ENCODE measurements at regions not wholly inside any gene's neighbourhood (a gene's known extent, or its start where the extent isn't known, plus 50 kb on each side); places are given as distances from the start of the nearest gene placed in this dataset.
"Not testable (repeated sequence)": the region's sequence is repeated elsewhere in the genome, so short reads cannot be mapped to it uniquely, and the experiment has no call there.

DNA sequence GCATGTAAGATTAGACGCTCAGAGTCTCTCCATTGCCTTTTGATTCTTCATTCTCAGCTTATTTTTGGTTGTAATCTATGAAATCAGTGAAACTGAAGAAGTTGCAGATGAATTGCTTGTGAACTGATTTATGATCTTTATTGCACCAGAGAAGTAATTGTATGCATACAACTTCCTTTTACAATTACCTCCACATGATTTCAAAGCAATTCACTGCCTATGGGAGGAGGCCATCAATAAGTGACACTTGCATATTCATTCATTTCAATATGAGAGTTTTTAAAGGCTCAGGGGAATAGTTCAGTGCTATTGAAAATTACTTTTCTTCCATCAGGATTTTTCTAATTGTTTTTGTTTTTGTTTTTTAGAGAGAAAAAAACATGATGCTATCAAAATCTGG is 222.3 kb downstream of the NKX6-1 start:
- no peak for DNase-seq

DNA sequence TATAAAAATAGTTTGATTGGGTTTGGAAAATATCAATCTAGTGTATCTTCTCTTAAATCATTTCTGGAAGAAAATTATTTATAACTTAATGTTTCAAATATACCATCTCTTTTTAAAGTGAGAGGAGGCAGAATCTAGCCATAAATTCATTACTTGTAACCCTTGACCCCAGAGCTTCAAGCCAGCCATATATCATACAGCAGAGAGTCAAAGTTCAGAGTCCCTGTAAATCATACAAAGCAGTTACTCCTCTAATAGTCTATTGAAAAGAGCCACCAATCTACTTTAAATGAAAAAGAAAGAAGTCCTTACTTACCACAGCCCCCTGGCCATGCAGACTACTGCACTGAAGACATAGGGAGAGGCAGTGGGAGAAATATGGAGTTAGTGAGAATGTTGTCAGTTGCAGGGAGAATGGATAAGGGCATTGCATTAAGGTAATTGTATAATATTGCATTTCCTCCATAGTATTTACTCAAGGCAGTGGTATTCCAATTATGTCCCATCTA is 229.5 kb downstream of the NKX6-1 start:
- no peak for DNase-seq

DNA sequence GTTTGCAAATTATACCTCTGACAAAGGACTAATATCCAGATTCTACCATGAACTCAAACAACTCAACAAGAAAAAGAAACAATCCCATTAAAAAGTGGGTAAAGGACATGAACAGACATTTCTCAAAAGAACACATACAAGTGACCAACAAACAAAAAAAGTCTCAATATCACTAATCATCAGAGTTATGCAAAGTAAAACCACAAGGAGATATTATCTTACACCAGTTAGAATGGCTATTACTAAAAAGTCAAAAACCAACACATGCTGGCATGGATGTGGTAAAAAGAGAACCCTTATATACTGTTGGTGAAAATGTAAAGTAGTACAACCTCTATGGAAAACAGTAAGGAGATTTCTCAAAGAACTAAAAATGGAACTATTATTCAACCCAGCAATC is 234.4 kb downstream of the NKX6-1 start:
- DNase-seq, result no peak

DNA sequence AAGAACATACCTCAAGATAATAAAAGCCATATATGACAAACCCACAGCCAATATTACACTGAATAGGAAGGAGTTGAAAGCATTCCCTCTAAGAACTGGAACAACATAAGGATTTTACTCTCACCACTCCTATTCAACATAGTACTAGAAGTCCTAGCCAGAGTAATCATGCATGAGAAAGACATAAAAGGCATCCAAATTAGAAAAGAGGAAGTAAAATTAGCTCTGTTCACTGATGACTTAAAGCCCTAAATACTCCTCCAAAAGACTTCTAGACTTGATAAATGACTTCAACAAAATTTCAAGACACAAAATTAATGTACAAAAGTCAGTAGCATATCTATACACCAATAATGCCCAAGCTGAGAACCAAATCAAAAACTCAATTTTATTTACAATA is 235.7 kb downstream of the NKX6-1 start:
- DNase-seq, result no peak

DNA sequence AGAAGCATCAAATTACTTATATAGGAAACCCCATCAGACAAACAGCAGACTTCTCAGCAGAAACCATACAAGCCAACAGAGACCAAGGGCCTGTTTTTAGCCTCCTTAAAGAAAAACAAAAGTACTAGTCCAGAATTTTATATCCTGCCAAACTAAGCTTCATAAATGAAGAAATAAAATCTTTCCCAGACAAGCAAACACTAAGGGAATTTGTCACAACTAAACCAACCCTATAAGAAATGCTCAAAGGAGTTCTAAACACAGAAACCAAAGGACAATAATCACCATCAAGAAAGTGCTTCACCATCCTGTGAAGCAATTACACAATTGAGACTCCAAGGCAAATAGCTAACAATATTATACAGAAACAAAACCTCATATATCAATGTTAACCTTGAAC is 238.6 kb downstream of the NKX6-1 start:
- no peak for DNase-seq

DNA sequence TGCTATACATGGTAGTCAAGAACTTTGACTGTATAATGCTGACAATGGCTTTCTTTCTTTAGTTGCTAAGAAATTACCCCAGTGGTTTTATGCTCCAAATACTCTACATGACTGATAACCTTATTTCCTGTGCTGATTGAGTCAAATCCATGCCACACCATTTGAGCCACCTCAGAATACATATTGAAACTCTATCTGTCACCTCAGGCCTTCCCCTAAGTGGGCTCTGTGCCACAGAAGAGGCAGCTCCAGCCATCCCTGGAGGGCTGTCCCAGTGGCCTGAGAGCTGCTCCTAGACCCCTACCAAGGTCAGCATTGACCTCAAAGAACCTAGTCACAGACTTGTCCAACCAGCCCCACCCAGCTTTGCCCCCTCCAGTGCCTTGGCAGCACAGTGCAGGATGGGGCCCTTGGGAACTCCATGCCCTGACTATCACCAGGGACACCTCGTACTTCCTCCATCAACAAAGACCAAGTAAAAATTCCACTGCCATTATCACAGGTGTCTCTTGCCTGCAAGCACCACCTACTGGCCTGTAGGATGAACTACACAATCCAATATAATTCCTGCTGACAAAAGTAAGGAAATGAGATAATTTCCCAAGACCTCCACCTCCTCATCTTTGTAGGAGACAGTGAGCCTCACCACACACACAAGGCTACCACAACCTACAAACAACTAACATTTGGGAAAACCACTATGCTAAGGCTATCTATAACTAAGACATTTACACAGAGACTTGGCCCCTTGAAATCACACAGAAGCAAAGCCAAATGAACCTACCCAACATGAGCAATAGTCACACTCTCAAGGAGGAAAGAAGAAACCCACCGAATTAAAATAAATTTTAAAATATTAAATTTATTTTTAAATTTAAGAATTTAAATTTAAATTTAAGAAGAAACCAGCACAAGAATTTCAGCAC is 239.9 kb downstream of the NKX6-1 start:
- peak; percentile 21 for DNase-seq

DNA sequence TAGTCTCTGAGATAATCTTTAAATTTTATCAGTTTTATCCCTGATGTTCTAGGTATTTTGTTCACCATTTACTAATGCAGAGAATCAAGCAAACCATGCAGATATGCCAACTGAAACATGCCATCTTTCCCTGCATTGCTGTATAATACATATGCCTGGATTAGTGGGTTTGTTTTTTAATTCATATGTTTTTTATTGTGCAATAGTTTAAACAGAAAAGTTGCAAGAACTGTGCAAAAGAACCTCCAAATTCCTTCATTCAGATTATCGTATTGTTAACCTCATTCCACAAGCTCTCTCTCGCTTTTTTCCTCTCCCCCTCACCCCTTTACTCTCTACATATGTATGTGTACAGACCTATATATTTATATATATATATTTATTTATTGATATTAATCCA is 244.6 kb downstream of the NKX6-1 start:
- DNase-seq, result no peak

DNA sequence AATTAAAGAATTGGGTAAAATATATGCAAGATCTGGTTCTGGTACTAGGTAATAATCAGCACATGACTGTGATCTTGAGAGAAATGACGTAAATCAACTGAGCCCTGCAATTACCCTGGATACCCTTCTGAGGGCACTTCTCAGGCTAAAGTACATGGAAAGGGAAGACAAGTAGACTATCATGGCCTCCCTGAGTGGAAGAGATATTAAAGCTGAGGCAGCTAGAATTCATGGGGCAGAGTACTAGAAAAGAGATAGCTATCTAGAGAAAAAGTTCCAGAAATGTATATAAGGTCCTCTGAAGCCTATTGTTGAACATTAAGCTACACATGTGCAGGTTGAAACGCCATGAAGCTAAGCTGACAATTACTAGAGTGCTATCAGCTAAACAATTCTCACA is 249.6 kb downstream of the NKX6-1 start:
- DNase-seq, result no peak

DNA sequence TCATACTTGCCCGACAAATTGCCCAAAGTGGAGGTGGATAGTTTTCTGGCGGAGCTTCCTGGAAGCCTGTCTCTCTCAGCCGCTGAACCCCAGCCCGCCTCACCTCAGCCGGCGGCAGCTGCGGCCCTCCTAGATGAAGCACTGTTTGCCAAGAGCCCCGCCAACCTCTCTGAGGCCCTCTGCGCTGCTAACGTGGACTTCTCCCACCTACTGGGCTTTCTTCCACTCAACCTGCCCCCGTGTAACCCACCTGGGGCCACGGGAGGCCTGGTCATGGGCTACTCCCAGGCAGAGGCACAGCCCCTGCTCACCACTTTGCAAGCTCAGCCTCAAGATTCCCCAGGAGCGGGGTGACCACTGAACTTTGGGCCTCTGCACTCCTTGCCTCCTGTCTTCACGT is 254.1 kb downstream of the NKX6-1 start:
- DNase-seq, result not testable (repeated sequence)

DNA sequence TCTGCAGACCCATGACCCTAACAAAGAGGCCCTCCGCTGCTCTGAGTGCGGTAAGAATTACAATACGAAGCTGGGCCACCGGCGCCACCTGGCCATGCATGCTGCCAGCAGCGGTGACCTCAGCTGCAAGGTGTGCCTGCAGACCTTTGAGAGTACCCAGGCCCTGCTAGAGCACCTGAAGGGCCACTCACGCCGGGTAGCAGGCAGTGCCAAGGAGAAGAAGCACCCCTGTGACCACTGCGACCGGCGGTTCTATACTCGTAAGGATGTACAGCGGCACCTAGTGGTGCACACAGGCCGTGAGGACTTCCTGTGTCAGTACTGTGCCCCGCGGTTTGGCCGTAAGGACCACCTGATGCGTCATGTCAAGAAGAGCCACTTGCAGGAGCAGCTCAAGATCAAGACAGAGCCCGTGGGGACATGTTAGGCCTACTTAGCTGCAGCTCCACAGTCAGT is 254.7 kb downstream of the NKX6-1 start:
- DNase-seq, result not testable (repeated sequence)

DNA sequence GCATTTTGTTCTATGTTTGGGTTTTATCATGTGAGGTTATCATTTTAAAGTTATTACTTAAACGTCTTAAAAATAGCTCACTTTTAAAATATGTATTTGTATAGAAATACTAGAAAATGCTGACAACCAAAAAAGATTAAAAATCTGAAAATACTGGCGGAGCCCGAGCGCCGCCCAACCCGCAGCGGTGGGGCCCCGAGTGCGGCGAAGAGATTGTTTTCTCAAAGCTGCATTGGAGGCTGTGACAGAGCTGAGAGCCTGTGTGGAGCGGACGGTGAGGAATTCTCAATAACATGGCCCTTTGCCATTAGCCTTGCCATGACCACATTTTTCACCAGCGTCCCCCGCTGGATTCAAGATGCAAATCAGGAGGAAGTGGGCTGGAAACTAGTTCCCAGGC is 255.4 kb downstream of the NKX6-1 start:
- DNase-seq, result no peak

DNA sequence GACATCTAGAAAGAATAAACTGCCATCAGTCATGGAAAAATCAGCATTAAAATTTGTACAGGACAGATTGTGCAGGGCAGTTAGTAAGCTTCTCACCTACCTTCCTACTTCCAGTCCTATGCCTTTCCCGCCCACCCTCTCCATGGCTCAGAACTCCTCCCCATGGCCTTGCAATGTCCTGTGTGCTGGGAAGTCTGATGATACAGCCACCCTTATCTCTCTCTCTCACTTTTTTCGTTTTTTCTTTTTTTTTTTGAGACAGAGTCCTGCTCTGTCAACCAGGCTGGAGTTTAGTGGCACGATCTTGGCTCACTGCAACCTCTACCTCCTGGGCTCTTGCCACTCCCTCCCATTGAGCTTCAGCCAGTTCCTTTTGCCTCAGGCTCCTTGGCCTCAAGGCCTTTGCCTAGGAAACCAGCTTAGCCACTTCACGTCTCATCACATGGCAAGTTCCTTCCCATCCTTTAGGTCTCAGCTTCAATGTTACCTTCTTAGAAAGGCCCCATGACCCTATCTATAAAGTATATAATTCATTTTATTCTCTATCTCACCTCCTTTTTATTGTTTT is 259.7 kb downstream of the NKX6-1 start:
- no peak for DNase-seq

DNA sequence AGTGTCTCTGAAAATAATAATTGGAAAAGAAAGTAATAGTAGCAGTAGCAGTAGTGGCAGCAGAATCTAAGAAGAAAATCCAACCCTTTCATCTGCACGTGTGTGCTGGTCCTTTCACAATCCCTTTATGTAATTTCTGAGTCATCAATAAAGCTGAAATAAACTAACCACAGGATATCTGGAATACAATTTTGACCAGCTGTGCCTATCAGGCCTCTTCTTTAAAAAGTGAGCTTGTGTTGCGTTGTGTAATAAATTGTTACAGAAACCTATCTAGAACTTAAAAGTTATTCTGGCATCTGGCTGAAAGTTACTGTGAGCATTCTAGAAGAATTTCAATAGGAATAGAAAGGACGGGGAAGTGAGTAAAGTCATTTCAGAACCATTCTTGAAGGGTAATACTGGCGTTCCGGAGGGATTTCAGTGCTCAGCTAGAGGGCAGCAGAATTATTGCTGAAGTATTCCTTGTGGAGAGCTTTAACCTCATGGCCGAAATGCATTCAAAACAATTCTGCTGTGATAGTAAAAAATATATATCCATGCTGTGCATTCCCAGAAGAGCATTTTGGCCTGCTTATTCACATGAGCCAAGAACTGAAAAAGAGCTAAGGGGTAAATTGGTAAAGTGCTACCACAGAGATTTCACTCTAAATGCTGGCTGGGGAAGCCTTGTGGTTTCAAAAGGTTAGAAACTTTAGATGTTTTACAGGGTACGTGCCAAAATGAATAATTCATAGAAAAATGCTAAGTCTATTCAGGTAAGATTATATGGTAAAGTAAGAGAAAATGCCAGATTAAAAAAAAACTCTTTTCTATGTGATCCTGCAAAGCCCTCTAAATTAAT is 260.6 kb downstream of the NKX6-1 start:
- no peak for DNase-seq

DNA sequence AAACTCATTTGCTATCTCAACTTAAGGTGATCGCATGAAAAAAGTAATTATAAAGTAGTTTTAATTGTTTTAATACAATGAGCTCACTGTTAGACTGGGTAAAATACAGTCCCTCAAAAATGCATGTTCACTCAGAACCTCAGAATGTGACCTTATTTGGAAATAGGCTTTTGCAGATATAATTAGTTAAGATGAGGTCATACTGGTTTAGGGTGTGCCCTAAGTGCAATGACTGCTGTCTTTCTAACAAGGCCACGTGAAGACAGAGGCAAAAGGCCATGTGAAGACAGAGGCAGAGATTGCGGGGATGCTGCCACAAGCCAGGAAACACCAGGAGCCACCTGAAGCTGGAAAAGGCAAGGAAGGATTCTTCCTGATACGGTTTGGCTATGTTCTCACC is 262.1 kb downstream of the NKX6-1 start:
- no peak for DNase-seq

DNA sequence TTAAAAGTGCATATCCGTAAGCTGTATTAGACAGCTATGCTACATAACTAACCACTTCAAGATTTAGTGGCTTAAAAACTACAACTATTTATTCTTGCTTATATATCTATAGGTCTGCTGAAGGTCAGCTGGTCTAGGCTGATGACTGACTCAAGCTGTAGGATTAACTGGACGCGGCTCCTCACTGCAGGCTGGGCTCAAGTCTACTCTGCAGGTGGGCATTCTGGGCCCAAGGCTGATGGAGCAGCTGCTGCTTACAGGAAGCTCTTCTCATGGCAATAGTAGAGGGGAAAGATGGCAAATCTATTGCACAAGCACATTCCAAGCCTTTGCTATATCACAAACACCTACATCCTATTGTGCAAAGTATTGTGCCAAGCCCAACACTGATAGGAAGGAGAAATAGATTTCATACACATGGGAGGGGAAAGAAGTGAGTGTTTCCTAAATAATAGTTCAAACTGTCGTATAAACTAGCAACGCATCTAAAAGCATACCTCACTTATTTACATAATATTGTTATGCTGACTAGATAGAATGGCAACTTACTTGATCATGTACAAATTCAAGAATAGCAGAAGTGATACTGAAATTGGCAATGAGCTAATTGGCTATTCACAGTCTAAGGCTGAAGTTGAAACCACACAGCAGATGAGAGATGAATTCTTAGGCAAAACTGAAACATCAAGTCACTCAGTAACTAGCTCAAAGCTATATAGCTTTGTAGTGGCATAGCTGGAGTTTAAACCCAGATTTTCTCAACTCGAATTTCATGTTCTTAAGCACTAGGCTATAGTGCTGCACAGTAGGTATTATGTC is 263.8 kb downstream of the NKX6-1 start:
- DNase-seq, result peak; percentile 3

DNA sequence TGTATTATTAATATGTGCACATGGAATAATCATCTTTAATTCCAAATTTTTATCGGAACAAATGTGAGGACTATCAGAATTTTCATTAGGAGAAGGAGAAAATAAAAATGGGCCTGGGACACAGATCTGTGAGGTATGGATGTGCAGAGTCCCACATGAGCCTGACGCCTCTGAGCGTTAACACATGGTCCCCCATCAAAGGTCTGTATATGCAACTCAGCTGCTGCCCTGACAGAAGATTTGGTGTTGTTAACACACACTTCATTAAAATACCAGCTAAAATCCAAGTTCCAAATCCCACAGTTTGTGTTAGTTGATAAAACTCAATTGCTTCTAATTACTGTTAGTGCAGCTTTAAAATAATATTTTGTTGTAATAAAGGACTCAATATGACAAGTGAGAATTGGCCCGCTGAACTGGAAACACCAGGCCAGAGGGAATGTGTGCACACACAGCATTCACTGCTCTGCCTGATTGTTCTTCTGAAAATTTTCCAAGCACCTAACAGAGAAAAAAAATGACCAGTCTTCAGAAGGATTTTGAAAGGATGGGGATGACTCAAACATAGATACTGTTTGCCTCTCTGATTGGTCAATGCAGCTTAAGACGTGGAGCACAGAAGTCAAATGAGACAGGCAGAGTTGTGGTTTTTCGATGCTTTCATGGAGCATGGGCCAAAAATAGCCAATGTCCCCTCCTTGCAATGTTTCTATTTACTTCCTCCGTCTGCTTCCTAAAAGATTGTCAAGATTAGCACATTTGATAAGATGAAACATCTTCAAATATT is 266.6 kb downstream of the NKX6-1 start:
- no peak for DNase-seq

DNA sequence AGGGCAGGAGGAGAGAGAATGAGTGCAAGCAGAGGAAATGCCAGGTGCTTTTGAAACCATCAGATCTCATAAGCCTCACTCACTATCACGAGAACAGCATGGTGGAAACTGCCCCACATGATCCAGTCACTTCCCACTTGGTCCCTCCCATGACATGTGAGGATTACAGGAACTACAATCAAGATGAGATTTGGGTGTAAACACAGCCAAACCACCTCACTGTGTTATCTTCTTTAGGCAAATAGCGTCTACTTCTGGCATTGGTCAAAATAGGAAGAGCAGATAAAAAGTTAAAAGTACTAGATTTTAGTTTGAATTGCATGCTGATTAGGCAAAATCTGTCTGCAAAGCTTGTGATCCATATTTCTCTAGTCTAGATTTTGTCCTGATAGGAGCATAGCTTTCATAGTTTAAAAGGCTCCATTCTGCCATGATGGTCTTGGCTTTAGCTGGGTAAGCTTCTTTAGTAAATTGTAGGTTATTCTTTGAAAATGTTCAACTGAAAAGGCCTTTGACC is 267.5 kb downstream of the NKX6-1 start:
- DNase-seq, result no peak

DNA sequence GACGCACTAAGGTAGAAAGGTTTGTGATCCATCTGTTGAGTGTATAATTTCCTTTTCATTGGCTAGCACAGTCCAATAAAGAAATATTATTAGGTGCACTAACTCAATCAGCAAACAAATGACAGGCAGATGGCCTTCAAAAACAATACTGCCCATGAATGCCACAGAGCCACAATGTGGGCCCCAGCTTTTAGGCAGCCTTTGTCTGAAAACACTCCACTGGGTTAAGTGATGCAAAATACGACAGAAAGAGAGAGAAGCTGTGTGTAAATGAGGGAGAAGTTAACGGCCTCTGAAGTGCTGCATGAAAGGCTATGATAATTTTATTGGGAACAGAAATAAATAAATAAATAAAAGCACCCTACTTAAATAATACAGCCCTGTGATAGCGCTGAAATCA is 274.6 kb downstream of the NKX6-1 start:
- DNase-seq, result no peak

DNA sequence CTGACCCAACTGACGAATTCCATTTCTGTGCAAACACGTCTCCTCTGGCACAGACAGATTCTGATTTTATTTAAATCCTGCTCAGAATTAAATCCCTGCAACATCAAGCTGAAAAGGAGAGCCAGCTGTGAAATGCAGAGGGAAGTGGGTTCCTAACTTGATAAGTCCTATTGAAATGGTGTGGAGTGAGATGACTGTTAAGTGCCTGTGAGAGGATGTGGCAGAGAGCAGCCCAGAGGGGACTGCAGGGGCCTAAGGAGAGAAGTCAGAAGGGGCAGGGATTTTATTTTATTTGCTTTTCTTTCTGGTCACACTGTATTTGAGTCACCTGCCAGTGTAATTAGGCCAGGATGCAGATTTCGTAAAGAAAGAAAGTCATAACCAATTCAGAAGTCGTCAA is 277.4 kb downstream of the NKX6-1 start:
- DNase-seq, result no peak

DNA sequence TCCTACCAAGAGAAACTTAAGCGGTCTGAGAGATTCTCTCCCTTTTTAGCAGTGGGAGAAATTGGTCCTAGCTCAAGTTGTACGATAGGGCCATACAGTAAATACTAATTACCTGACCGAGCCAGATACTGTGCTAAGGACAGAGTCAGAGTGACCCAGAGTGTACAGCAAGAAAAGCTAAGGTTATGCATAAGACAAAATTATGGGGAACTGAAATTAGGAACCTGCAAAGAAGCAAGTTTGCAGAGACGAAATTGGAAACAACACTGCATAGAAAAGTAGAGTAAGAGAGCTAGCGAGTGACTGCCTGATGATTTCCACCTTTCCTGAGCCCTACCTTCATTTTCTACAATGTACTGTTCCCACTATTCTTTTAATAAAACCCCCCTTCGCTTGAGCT is 278.1 kb downstream of the NKX6-1 start:
- no peak for DNase-seq

DNA sequence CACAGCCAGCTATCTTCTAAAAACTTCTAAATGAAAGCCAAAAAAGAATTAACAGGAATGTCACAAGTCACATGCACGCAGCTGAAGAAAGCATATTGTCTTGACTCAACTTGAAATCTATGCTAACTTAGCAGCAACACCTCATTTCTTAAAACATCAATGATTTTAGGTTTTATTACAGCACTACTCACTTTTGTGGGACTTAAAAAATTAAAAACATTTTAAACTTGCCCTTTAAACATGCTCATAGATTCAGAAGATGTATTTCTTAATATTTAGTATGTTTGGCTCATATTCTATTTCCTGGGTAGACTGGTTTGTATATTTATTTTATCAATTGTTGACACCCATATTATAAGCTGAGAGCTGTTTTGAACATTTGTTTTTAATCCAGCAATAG is 279.4 kb downstream of the NKX6-1 start:
- DNase-seq, result no peak

Measured in inflammatory macrophage treated with lipopolysaccharide for 4 hours (primary cell).